GF-D8 (cell line): ENCODE measurements at regions not wholly inside any gene's neighbourhood (a gene's known extent, or its start where the extent isn't known, plus 50 kb on each side); places are given as distances from the start of the nearest gene placed in this dataset.
"Not testable (repeated sequence)": the region's sequence is repeated elsewhere in the genome, so short reads cannot be mapped to it uniquely, and the experiment has no call there.

Source experiments
- DNase-seq: peaks from one replicate; lab custom pipeline; 2025; lab: John Stamatoyannopoulos, UW

DNA sequence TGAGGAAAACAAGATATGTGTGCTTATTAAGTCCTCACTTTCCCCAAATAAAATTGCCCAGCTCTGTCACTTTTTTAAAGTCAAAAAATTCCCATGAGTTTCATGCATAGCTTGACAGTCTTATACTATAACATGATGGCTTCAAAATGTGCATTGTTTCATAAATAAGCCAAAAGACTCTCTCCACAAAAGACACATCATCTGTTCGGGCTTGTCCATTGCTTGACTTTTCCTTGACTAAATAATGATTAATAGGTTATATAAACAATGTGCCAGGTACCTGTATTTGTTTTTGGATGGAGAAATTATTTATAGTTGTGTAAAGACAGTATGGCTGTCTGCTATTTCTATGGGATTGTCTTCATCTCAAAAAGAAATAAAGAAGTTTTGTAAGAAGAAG, 329.2 kb upstream of the KLF3 start:
- no peak for DNase-seq

DNA sequence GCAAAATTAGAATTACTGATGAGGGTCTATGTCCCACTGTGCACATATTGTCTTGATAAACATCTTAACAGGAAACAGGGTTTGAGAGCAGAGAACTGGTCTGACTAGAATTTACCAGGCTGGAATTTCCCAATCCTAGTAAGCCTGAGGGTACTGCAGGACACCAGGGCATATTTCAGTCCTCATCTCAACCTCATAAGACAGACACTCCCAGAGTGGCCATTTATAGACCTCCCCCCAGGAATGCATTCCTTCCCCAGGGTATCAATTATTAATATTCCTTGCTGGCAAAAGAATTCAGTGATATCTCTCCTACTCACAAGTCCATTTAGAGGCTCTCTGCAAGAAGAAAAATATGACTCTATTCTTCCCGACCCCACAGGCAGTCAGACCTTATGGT, 325.1 kb upstream of the KLF3 start:
- not testable (repeated sequence) for DNase-seq

DNA sequence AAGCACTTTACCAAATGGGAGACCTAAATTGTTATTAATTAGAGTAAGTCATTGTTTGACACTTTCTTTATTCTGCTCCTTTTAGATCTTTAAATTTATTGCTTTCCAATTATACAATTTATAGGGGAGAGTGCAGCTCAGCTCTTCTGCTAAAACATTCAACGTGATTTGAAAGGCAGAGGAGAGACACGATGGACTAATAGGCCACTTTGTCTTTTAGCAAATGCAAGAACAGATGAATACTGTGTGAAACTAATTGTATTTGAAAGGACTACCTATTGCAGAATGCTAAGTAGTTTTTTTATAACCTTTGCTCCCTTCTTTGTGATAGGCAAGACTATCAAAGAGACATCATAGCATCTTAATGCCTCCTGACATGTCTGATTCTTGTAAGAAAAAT, 320.4 kb upstream of the KLF3 start:
- no peak for DNase-seq

DNA sequence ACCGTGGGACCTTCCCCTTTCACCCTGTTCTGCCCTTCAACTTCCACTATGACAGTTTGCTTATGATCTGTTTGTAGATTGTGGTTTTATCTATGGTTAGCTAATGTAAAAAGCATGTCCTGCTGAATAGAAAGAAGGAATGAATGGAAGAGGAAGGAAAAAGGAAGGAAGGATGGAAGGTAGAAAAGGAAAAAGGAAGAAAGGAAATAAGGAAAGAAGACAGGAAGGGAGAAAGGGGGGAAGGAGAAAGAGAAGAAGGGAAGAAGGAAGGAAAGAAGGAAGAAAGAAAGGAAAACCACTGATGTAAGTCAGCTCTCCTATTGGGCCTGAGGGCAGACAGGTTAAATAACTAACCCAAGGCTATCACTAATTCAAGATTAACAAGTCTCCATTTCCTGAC, 319.1 kb upstream of the KLF3 start:
- no peak for DNase-seq

DNA sequence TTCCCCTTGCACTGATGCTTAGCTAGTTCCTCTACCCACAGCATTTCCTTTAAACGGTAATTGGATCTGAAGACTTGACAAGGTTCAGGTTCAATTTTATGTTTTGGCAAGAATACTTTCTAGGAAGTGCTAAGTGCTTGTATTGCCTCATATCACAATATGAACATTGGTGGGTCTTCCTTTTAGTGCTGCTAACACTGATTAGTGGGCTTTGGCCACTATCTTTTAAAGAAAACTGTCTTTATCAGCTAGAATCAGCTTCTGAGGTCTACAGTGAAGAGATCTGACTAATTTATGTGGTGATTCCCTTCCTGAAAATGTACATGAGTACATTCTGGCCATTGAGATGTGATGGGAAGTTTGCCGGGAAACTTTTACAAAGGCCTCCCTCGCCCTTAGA, 316.7 kb upstream of the KLF3 start:
- no peak for DNase-seq

DNA sequence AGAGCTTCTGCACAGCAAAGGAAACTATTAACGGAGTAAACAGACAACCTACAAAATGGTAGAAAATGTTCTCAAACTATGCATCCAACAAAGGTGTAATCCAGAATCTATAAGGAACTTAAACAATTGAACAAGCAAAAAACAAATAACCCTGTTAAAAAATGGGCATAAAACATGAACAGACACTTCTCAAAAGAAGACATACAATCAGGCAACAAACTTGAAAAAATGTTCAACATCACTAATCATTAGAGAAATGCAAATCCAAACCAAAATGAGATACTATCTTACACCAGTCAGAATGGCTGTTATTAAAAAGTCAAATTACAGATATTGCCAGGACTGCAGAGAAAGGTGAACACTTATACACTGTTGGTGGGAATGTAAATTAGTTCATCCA, 309.6 kb upstream of the KLF3 start:
- DNase-seq: no peak

DNA sequence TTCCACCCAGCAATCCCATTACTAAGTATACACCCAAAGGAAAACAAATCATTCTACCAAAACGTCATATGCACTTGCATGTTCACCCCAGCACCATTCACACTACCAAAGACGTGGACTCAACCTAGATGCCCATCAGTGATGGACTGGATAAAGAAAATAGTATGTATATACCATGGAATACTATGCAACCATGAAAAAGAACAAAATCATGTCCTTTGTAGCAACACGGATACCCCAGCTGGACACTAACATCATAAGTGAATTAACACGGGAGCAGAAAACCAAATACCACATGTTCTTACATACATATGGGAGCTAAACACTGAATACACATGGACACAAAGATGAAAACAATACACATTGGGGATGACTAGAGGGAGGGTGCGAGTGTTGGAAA, 309.1 kb upstream of the KLF3 start:
- DNase-seq: no peak

DNA sequence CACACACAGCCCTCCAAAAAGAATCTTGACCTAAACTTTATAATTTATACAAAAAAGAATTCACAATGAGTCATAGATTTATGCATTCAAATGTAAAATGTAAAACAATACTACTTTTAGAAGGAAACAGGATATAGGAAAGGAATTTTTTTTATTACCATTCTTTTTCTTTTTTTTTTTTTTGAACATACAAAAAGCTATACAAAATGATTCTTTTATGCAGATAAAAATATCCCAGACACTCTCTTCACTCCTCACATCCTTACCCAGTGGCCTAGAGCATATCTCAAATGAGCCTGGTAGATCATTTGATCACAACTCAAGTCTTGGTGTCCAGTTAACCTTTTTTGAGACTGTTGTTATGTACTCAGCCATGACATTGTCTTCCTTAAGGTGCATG, 307.3 kb upstream of the KLF3 start:
- DNase-seq: no peak

DNA sequence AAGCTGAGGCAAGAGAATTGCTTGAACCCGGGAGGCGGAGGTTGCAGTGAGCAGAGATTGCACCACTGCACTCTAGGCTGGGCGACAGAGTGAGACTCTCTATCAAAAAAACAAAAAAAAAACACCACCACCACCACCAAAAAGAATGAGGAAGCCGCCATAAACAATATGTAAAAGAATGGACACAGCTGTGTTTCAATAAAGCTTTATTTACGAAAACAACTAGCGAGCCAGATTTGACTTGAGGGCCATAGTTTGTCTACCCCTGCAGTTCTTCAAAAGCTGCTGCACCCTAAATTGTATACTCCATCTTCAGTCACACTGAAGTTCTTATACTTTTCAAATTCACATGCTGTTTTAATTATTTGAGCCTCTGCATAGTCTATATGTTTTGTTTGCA, 306.5 kb upstream of the KLF3 start:
- no peak for DNase-seq

DNA sequence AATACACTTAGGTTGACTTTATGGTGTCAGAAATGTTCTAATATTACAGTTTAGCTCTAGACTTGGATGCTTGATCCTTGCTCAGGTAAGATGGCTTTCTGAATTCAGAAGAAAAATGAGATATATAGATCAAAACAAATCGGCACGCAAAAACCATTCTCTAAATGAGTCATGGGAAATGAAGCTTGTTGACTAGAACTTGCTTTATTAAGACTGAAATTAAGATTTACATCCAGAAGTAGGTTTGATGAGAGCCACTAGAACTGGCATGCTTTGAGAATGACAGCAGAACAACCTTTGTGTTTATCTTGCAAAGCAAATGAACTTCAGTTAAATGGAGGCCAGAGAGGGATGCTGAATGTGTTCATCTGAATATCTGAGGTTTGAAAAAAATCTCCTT, 304.9 kb upstream of the KLF3 start:
- DNase-seq: no peak

DNA sequence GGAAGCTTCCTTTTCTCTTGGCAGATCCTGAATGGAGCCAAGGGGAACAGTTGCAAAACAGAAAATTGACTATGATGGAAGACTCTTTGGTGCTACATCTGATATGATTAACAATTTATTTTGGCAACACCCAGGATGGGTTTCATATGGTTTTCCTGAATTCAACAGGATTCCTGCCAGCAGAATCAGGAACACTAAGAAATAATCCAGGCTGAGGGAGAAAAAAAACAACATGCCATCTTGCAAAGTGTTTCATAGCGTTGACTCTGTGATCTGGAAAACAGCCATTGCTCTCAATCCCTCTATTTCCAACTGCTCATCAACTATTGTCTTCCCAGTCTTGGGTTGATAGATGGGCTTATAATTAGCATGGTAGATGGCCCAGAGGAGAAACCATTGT, 303.8 kb upstream of the KLF3 start:
- DNase-seq: no peak

DNA sequence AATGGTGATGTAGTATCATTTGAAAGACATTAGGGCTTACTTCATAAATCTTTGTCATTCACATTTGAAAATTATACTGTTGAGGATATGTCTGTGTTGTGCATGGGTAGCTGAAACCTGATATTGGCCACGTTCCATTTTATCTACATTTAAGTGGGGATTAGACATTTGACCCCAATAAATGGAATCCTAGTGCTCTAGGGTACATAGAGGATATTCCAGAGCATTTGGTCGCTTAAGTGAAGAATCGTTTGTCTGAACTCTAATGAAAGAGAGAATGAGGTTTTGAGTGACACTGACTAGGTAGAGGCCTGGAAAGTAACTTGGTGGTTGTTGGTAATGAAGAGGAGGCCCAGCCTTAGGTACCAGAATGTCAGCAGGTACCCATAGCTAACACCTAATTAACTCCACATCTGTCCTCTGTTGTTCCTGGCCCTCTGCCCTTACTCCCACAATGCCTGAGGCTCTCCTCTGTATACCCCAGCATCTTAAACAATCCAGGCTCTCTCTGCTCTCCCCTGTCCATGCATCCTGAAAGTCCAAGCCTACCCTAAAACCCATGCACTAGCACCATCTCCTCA, 299.5 kb upstream of the KLF3 start:
- DNase-seq: no peak

DNA sequence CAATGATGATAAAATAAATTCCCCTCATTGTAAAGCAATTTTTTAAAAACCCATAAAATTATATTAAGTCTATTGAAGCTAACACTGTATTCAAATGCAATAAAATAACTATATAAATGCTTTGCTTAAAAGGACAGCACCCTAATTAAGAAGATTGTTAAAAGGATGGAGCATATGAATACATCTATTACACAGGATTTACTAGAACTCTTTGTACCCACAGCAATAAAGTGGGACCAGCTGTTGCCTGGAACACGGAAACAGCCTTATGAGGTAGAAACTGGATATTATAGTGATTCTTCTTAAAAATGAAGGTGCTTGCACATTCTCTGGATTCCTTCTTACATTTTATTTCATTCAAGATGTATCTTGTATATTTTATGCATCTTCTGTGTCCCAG, 298.7 kb upstream of the KLF3 start:
- no peak for DNase-seq

DNA sequence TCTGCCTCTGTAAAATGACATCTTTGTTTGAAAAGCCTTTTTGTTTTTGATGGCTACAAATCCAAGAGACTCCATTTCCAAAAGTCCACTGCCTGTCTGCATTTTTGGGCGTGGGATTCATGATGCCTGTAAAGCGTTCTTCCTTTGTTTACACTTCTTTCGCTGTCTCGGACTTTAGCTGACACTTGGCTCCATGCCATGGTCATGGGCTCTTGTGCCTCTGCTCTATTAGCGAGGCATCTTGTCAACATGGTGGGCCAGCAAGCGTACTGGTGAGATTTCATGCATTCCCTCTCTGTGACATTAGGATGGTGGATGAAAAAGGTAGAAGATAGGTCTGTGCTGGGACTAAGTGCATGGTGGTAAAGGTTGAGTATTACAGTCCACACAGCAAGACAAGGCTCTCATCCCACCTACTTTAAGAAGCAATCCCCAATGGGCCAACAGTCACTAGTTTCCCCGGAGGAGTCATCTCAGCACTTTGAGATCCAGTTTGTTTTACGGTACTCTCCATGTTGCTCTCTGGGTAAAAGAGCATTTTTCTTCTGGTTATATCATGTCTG, 298.2 kb upstream of the KLF3 start:
- no peak for DNase-seq

DNA sequence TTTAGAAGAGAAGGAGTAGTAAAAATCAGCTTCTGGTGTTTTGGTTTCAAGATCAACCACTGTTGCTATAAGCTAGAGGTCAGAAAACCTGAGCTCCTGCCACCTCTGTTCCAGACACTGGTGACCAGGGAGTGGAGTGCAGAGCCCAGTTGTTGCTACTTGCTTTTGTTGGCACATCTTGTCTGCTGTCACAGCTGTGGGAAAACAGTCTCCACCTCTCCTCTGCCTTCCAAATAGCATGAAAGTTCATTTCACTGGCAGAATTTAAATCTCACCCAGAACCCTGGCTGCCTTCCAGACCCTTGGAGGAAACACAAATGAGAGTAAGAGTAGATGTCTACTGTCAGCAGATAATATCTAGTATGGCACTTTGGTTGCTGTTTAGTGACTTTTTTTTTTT, 297.5 kb upstream of the KLF3 start:
- no peak for DNase-seq

DNA sequence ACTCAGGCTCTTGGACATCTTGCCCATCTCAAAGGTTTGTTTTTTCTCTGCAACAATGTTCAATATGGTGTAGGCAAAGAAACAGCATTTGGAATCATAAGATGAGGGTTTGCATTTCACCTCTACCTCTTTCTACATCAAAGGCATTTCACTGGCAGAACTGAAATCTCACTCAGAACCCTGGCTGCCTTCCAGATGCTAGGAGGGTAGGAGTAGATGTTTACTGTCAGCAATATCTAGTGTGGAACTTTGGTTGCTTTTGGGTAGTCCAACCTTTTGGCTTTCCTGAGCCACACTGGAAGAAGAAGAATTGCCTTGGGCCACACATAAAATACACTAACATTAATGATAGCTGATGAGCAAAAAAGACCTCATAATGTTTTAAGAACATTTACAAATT, 297.0 kb upstream of the KLF3 start:
- DNase-seq: no peak

DNA sequence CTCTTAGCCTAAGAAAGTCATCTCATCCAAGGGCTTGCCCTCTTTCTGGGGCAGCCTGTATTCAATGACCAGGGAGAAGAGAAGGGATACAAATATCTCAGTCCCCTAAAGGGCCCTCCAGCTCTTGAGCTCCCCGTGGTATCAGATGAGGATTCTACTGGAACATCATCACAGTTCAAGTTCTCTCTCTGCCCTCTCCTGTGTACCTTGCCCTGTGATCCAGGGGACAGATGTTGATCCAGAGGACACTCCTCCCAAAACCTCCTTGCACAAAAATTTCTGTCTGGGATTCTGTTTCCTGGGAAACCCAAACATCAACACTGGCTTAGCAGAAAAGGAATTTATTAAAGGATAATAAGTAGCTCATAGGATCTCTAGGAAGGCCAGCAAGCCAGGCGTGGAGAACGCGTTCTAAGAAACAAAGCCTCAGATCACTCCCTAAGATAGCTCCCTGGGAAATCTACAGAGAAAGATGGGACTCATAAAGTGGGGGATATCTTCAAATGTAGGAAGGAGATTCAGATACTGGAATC, 296.3 kb upstream of the KLF3 start:
- DNase-seq: no peak

DNA sequence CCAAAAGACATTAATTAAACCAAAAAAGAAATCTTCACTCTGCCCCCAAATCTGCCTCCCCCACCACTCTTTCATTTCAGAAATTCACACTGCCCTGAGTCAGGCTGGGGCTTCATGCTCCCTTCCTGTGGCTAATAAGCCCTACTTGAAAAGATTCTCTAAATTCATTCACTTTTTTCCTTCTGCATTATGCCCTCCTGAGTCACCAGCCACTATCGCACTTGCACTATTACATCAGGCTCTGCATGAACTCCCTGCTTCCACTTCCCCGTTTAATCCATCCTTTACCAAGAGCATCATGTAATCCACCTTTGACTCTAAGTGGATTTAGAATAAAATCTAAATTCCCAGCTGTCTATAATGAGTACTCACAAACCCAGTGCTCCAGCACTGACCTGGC, 295.4 kb upstream of the KLF3 start:
- no peak for DNase-seq

DNA sequence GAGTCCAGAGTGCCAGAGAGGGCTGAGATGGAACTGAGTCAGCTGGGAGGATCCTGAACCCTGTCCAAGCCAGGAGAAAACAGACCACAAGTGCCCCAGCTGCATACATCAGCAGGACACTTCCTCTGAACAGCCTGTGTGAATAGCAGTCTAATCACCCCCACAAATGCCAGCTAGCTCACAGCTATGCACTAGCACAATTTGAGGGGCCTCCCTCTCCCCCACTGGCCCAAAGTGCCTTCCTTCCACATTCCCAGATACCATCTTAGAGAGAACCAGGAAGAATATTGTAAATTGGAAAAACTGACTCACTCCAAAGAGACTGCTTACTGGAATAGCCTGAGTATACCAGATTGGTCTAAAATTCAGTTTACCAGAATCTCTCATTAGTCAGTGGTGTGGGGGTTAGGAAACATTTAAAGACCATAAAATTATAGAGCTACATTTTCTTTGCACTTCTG, 292.6 kb upstream of the KLF3 start:
- no peak for DNase-seq

DNA sequence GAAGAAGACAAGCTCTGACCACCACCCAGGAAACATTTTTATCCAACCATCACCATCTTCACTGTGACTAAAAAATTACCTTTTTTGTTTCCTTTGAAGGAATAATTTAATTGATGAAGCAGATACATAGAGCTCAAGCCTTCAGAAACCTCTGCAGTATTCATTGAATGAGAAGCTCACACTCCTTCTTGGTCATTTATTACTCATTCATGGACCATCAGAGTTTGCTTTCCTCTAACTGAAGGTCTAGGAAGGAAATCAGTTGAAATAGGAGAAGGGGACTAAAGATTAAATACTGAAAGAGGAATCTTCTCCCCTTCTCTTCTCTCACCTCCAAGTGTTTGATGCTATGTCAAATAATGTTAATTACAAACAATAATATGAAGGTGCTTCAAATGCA, 290.6 kb upstream of the KLF3 start:
- no peak for DNase-seq

DNA sequence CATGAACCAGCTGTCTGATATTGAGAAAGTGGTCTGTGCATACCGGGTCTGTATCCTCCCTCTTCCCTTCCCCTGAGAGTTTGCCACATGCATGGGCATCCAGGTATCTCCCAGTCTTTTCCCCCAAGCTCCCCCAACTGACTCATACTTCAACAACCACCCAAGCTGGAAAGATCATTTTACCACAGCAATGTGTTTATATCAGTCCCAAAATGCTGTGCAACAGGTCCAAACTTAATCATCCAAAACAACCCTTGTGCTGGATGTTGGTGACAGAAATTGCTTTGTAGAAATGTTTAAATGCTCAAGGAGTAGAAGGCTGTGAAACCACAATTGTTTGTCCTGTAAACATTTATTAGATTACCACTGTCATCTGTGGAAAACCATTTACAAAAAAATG, 286.8 kb upstream of the KLF3 start:
- no peak for DNase-seq

DNA sequence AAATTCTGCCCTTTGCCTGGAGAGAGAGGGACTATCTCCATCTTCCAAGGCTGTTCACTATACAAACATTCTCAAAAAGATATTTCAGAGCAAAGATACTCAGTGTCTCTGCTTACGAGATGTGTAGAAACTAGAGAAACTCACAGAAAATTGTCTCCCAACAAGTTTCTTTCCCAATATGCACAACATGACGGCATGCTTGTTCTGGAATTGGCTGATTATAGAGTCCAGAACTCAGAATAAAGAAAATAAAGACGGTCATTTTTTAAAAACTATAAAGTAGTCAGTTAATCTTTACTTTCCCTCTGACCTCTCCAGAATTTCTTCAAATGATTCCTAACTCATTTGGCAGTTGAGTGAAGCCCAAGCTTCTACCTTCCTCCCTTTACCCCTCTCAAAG, 285.5 kb upstream of the KLF3 start:
- no peak for DNase-seq

DNA sequence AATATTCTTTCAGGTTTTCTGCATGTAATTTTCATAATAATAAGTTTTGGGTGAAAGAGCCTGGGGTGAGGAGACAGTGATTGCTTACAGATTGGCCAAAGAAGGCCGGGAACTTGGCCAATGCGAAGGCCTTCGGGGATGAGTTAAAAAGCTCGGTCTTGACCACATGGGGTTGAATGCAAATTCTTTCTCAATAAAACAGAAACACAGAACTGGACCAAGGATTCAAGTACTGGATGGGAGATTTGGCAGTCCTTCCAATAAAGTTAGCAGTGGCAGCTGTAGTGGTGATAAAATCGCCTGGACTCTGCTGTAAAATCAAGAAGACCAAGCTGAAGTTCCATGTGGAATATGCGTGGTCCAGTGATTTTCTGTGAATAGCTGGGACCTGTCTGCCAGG, 282.2 kb upstream of the KLF3 start:
- DNase-seq: no peak

DNA sequence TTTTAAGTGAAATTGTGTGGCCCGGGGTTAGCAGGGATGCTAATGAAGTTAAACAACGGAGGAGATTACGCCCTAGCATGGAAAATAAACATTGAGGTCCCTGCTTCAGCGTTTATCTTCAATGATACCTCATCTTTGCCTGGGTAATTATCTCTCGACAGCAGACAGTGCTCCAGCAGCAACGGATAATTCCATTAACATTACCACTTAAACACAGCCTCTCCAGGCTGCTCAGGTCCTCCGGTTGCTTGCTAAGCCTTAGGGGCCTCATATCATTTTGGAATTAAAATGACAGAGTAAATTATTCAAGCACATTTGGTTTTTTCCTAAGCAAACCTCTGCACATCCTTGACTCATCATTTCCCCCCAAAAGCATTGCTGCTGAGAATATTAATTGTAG, 281.5 kb upstream of the KLF3 start:
- no peak for DNase-seq
